Parathyroid adenoma (tissue), 2 donors: ENCODE measurements at regions not wholly inside any gene's neighbourhood (a gene's known extent, or its start where the extent isn't known, plus 50 kb on each side); places are given as distances from the start of the nearest gene placed in this dataset.

Experiments used
- H2AFZ ChIP-seq: fragments of 300-600 bp; sonication (generic); one replicate; pipeline ENCODE4 v1.7.0; 2017; ENCODE audit warnings: antibody characterized with exemption, mild to moderate bottlenecking
- H3K27ac ChIP-seq: fragments of 300-600 bp; sonication (generic); one replicate; pipeline ENCODE4 v1.7.0; 2017
- H3K27me3 ChIP-seq: fragments of 300-600 bp; sonication (generic); one replicate; pipeline ENCODE4 v1.7.0; 2017; ENCODE audit warnings: low read length; ENCODE audit not compliant: control insufficient read depth, insufficient read depth
- H3K36me3 ChIP-seq: fragments of 300-600 bp; sonication (generic); one replicate; pipeline ENCODE4 v1.7.0; 2017; ENCODE audit warnings: low read length; ENCODE audit not compliant: control insufficient read depth, insufficient read depth
- H3K4me1 ChIP-seq: fragments of 300-600 bp; sonication (generic); one replicate; pipeline ENCODE4 v1.7.0; 2017; ENCODE audit warnings: control low read depth
- H3K4me2 ChIP-seq: fragments of 300-600 bp; sonication (generic); one replicate; pipeline ENCODE4 v1.7.0; 2017; ENCODE audit warnings: low read length
- H3K4me3 ChIP-seq: fragments of 300-600 bp; sonication (generic); one replicate; pipeline ENCODE4 v1.7.0; 2017; ENCODE audit warnings: low read depth, low read length
- H3K79me2 ChIP-seq: fragments of 300-600 bp; sonication (generic); one replicate; pipeline ENCODE4 v1.7.0; 2017; ENCODE audit warnings: control low read depth
- H3K9ac ChIP-seq: fragments of 300-600 bp; sonication (generic); one replicate; pipeline ENCODE4 v1.7.0; 2017; ENCODE audit warnings: mild to moderate bottlenecking
- H3K9me3 ChIP-seq: fragments of 300-600 bp; sonication (generic); one replicate; pipeline ENCODE4 v1.7.0; 2017; ENCODE audit warnings: low read length; ENCODE audit not compliant: control insufficient read depth
- TF ChIP-seq, protein P1 (sequence below): fragments of 300-600 bp; sonication (generic); IDR thresholded peaks from one replicate; pipeline ENCODE4 v1.7.0; 2017; ENCODE audit warnings: antibody characterized with exemption, mild to moderate bottlenecking
- donor health status: primary hyperparathyroidism.

DNA sequence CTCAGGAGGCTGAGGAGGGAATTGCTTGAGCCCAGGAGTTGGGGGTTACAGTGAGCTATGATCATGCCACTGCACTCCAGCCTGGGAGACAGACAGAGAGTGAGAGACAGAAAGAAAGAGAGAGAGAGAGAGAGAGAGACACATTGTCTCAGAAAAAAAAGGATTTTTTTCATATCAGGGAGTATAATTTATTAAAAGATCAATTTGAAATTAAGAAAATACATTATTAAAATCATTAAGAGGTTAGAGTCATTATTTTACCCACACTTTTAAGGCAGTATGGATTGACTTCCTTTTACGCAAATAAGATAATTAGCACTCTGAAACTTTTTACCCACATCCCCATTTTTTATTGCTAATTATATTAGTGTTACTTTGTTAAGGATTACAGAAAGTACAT is 804.3 kb downstream of the CDH11 start:
- Histone ChIP-seq H3K4me2 (no peak overlapping the region), H3K27ac (no peak overlapping the region), H3K4me1 (no peaks in the 10 kb centered on the region), H3K27me3 (no peaks in the 10 kb centered on the region), H3K9ac (no peak overlapping the region), H3K79me2 (no peaks in the 10 kb centered on the region), H3K36me3 (no peaks in the 10 kb centered on the region), H3K9me3 (no peaks in the 10 kb centered on the region), H3K4me3 (no peak overlapping the region), H2AFZ (no peak overlapping the region)
- TF ChIP-seq, protein P1, sequence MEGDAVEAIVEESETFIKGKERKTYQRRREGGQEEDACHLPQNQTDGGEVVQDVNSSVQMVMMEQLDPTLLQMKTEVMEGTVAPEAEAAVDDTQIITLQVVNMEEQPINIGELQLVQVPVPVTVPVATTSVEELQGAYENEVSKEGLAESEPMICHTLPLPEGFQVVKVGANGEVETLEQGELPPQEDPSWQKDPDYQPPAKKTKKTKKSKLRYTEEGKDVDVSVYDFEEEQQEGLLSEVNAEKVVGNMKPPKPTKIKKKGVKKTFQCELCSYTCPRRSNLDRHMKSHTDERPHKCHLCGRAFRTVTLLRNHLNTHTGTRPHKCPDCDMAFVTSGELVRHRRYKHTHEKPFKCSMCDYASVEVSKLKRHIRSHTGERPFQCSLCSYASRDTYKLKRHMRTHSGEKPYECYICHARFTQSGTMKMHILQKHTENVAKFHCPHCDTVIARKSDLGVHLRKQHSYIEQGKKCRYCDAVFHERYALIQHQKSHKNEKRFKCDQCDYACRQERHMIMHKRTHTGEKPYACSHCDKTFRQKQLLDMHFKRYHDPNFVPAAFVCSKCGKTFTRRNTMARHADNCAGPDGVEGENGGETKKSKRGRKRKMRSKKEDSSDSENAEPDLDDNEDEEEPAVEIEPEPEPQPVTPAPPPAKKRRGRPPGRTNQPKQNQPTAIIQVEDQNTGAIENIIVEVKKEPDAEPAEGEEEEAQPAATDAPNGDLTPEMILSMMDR, result no peak

DNA sequence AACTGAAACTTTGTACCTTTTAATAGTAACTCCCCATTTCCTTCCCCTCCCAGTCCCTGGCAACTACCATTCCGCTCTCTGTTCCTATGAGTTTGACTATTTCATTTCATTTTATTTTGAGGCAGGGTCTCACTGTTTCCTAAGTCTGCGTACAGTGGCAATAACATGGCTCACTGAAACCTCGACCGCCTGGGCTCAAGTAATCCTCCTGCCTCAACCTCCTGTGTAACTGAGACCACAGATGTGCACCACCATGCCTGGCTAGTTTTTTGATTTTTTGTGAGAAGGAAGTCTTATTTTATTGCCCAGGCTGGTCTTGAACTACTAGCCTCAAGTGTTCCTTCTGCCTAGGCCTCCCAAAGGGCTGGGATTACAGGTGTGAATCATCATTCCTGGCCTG is 808.1 kb downstream of the CDH11 start:
- Histone ChIP-seq H3K9ac (no peak overlapping the region), H3K36me3 (no peaks in the 10 kb centered on the region), H3K27me3 (no peaks in the 10 kb centered on the region), H3K79me2 (no peaks in the 10 kb centered on the region), H3K4me3 (no peak overlapping the region), H3K4me2 (no peak overlapping the region), H2AFZ (no peak overlapping the region), H3K4me1 (no peaks in the 10 kb centered on the region), H3K27ac (no peak overlapping the region), H3K9me3 (no peaks in the 10 kb centered on the region)
- TF ChIP-seq, protein P1, result no peak

GRCh38 chr16:64312980-64313379 is 808.9 kb downstream of the CDH11 start:
- Histone ChIP-seq H3K79me2 (no peaks in the 10 kb centered on the region), H3K4me1 (no peaks in the 10 kb centered on the region), H3K4me3 (no peak overlapping the region), H3K36me3 (no peaks in the 10 kb centered on the region), H3K27ac (no peak overlapping the region), H3K27me3 (no peaks in the 10 kb centered on the region), H3K4me2 (no peak overlapping the region), H2AFZ (no peak overlapping the region), H3K9me3 (no peaks in the 10 kb centered on the region), H3K9ac (no peak overlapping the region)
- TF ChIP-seq, protein P1, result no peak

GRCh38 chr16:64312292-64312691 is 809.6 kb downstream of the CDH11 start:
- no peaks in the 10 kb centered on the region for H3K27me3 ChIP-seq
- no peak overlapping the region for H3K4me2 ChIP-seq
- no peak overlapping the region for H3K9ac ChIP-seq
- H2AFZ ChIP-seq, result no peak overlapping the region
- no peak overlapping the region for H3K4me3 ChIP-seq
- no peaks in the 10 kb centered on the region for H3K36me3 ChIP-seq
- H3K4me1 ChIP-seq, result no peaks in the 10 kb centered on the region
- H3K27ac ChIP-seq, result no peak overlapping the region
- H3K79me2 ChIP-seq, result no peaks in the 10 kb centered on the region
- H3K9me3 ChIP-seq, result no peaks in the 10 kb centered on the region
- TF ChIP-seq, protein P1, result no peak

DNA sequence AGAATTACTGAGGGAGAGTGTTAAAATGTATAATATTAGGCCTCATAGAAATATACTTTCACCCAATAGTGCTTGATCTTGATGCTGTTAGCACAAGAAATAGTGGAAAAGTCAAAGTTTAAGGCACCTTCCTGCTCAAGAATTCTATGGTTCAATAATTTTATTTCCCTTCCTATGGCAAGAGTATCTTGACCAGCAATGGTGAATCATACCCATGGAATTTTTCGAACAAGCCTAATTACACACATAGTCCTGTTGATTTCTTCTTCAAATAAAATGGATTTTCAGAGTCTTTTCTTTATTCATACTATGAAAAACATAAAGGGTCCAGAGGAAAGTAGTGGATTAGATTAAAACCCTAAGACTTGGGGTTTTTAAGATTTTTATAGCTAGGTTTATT is 810.6 kb downstream of the CDH11 start:
- H2AFZ ChIP-seq, result no peak overlapping the region
- H3K27me3 ChIP-seq, result no peaks in the 10 kb centered on the region
- no peak overlapping the region for H3K4me3 ChIP-seq
- TF ChIP-seq, protein P1, result no peak
- no peaks in the 10 kb centered on the region for H3K9me3 ChIP-seq
- H3K9ac ChIP-seq, result no peak overlapping the region
- no peak overlapping the region for H3K27ac ChIP-seq
- no peaks in the 10 kb centered on the region for H3K36me3 ChIP-seq
- H3K4me1 ChIP-seq, result no peaks in the 10 kb centered on the region
- H3K4me2 ChIP-seq, result no peak overlapping the region
- no peaks in the 10 kb centered on the region for H3K79me2 ChIP-seq
